CD1c-positive myeloid dendritic cell (primary cell): ENCODE measurements at regions not wholly inside any gene's neighbourhood (a gene's known extent, or its start where the extent isn't known, plus 50 kb on each side); places are given as distances from the start of the nearest gene placed in this dataset.

Experiments used
- DNase-seq: peaks from one replicate; pipeline ENCODE4 v3.0.0-alpha.2; 2016; ENCODE audit errors: extremely low spot score

- no peak for DNase-seq
These were observed 588.3 kb upstream of the LMCD1 start for GRCh38 chr3:7913283-7913682.

- no peak for DNase-seq
These were observed 586.3 kb upstream of the LMCD1 start for GRCh38 chr3:7915356-7915755.

GRCh38 chr3:7917443-7918151 lies 584.0 kb upstream of the LMCD1 start:
- DNase-seq: no peak

GRCh38 chr3:7920211-7920610 lies 581.4 kb upstream of the LMCD1 start:
- DNase-seq: no peak

GRCh38 chr3:7924228-7924627 lies 577.4 kb upstream of the LMCD1 start:
- DNase-seq: no peak

GRCh38 chr3:7927015-7927414 lies 574.6 kb upstream of the LMCD1 start:
- DNase-seq: no peak

- no peak for DNase-seq
These were observed 573.8 kb upstream of the LMCD1 start for GRCh38 chr3:7927864-7928263.

GRCh38 chr3:7929319-7929889 lies 572.2 kb upstream of the LMCD1 start:
- no peak for DNase-seq

- DNase-seq: no peak
These were observed 567.3 kb upstream of the LMCD1 start for GRCh38 chr3:7934362-7934761.

GRCh38 chr3:7947930-7948329 lies 553.7 kb upstream of the LMCD1 start:
- no peak for DNase-seq

- DNase-seq: no peak
These were observed 550.7 kb upstream of the LMCD1 start for GRCh38 chr3:7950890-7951289.

- DNase-seq: no peak
These were observed 548.1 kb upstream of the LMCD1 start for GRCh38 chr3:7953449-7954014.

- no peak for DNase-seq
These were observed 544.6 kb upstream of the LMCD1 start for GRCh38 chr3:7957024-7957423.

- DNase-seq: no peak
These were observed 542.5 kb upstream of the LMCD1 start for GRCh38 chr3:7959094-7959493.

- DNase-seq: no peak
These were observed 541.0 kb upstream of the LMCD1 start for GRCh38 chr3:7960601-7961000.

- DNase-seq: no peak
These were observed 539.3 kb upstream of the LMCD1 start for GRCh38 chr3:7962301-7962700.

- DNase-seq: no peak
These were observed 536.7 kb upstream of the LMCD1 start for GRCh38 chr3:7964899-7965298.

GRCh38 chr3:7973006-7973405 lies 528.6 kb upstream of the LMCD1 start:
- DNase-seq: no peak

GRCh38 chr3:7977245-7978086 lies 524.2 kb upstream of the LMCD1 start:
- no peak for DNase-seq

- no peak for DNase-seq
These were observed 523.6 kb upstream of the LMCD1 start for GRCh38 chr3:7978087-7978422.

- DNase-seq: no peak
These were observed 519.5 kb upstream of the LMCD1 start for GRCh38 chr3:7982126-7982525.

- no peak for DNase-seq
These were observed 502.2 kb upstream of the LMCD1 start for GRCh38 chr3:7999384-7999783.

- DNase-seq: no peak
These were observed 500.3 kb upstream of the LMCD1 start for GRCh38 chr3:8001307-8001706.
